Stimulated activated CD4-positive, alpha-beta T cell treated with anti-CD3 and anti-CD28 coated beads, TNF-alpha, amount 100 ng/mL, for 24 hours (primary cell): ENCODE measurements at regions not wholly inside any gene's neighbourhood (a gene's known extent, or its start where the extent isn't known, plus 50 kb on each side); places are given as distances from the start of the nearest gene placed in this dataset.

ENCODE experiments used
- DNase-seq, 3 experiments: peaks; one replicate each; pipeline ENCODE4 v3.0.0-alpha.2; 2020; ENCODE audit warnings: low read depth in 3 of 3

GRCh38 chr9:26061948-26062575 is 383.8 kb upstream of the TUSC1 start:
- no peak for DNase-seq

- DNase-seq: no peak
These were observed 380.1 kb upstream of the TUSC1 start for GRCh38 chr9:26058111-26058895.

- DNase-seq: no peak
These were observed 378.8 kb upstream of the TUSC1 start for GRCh38 chr9:26057050-26057449.

GRCh38 chr9:26054600-26055520 is 376.6 kb upstream of the TUSC1 start:
- no peak for DNase-seq

- no peak for DNase-seq
These were observed 375.7 kb upstream of the TUSC1 start for GRCh38 chr9:26053954-26054353.

- no peak for DNase-seq
These were observed 365.2 kb upstream of the TUSC1 start for GRCh38 chr9:26043431-26043830.

GRCh38 chr9:26034786-26035185 is 356.5 kb upstream of the TUSC1 start:
- DNase-seq: no peak

GRCh38 chr9:26033336-26033735 is 355.1 kb upstream of the TUSC1 start:
- DNase-seq: no peak

- DNase-seq: no peak
These were observed 348.3 kb upstream of the TUSC1 start for GRCh38 chr9:26026423-26027100.

- no peak for DNase-seq
These were observed 335.0 kb upstream of the TUSC1 start for GRCh38 chr9:26013199-26013598.

- no peak for DNase-seq
These were observed 334.6 kb upstream of the TUSC1 start for GRCh38 chr9:26012797-26013196.

- no peak for DNase-seq
These were observed 316.4 kb upstream of the TUSC1 start for GRCh38 chr9:25994605-25995004.

GRCh38 chr9:25990376-25990775 is 312.1 kb upstream of the TUSC1 start:
- DNase-seq: no peak

- DNase-seq: no peak
These were observed 297.4 kb upstream of the TUSC1 start for GRCh38 chr9:25975667-25976066.

- DNase-seq: no peak
These were observed 286.0 kb upstream of the TUSC1 start for GRCh38 chr9:25964239-25964638.

GRCh38 chr9:25960178-25960577 is 281.9 kb upstream of the TUSC1 start:
- no peak for DNase-seq

- no peak for DNase-seq
These were observed 276.0 kb upstream of the TUSC1 start for GRCh38 chr9:25954209-25954608.

GRCh38 chr9:25948182-25948581 is 269.9 kb upstream of the TUSC1 start:
- no peak for DNase-seq

GRCh38 chr9:25939126-25939525 is 260.9 kb upstream of the TUSC1 start:
- DNase-seq: no peak

GRCh38 chr9:25936031-25936430 is 257.8 kb upstream of the TUSC1 start:
- no peak for DNase-seq

- no peak for DNase-seq
These were observed 256.9 kb upstream of the TUSC1 start for GRCh38 chr9:25935188-25935587.

- no peak for DNase-seq
These were observed 240.5 kb upstream of the TUSC1 start for GRCh38 chr9:25918761-25919160.
